HG03520 (cell line): ENCODE measurements at regions not wholly inside any gene's neighbourhood (a gene's known extent, or its start where the extent isn't known, plus 50 kb on each side); places are given as distances from the start of the nearest gene placed in this dataset.

Experiments
- ATAC-seq: cut with Tn5 transposase; IDR thresholded peaks from one replicate; pipeline ENCODE4 v1.9.1; 2021; ENCODE audit warnings: mild to moderate bottlenecking, moderate library complexity; ENCODE audit not compliant: unreplicated experiment

GRCh38 chr20:24738058-24738775, 210.9 kb upstream of the CST7 start:
- no peak for ATAC-seq

DNA sequence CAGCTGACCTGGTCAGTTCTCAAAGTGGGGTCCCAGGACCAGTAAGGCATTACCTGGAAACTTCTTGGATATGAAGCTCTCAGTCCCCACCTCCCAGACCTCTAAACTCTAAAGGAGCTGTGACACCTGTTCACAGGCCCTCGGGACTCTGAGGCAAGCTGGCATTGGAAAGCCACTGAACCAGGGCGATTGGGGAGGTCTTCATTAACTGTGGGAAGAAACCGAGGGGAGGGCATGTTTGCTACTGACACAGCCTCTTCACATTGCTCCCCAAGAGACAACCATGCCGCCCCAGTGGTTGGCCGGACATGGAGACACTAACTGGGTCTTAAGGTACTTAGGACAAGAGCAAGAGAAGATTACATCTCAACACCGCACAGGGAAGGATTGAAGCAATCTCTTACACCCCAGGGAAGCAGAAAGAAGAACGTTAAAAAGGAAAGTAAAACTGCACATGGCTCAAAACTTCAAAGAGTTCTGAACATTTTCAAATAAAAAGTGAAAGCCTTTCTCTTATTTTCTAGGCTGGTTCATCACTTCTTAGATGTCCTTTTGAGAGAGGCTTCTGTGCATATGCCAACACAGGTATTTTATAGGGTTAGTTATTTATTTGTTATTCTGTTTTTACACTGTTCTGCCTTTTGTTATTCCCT, 210.0 kb upstream of the CST7 start:
- no peak for ATAC-seq

- ATAC-seq, result no peak
Measured at GRCh38 chr20:24739746-24740145, 209.3 kb upstream of the CST7 start.

DNA sequence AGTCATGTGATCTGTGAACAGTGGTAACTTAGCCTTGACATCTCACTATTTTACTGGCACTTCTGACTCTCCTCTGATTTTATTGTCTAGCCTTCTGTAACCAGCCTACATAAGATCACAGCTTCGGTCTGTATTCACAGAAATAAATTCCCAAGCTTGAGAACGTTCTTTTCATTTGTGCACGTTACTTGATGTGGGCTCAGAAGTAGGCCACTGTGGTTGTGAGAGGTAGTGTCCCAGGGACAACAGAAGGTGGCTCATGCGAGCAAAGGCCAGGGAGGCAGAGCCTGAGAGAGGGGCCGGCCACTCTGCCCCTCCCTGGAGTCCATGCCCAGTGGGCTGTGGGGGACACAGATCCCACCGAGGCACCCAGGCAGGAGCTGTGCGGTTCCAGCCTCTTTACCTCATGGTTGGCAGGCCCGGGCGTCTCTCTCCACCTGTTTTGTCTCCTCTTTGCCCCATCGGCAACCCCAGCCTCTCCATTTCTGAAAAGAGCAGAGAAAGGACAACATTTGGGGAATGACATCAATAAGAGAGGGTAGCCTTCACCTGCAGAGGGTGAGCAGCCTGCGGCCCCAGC, 207.5 kb upstream of the CST7 start:
- no peak for ATAC-seq

GRCh38 chr20:24742436-24742835, 206.6 kb upstream of the CST7 start:
- no peak for ATAC-seq

DNA sequence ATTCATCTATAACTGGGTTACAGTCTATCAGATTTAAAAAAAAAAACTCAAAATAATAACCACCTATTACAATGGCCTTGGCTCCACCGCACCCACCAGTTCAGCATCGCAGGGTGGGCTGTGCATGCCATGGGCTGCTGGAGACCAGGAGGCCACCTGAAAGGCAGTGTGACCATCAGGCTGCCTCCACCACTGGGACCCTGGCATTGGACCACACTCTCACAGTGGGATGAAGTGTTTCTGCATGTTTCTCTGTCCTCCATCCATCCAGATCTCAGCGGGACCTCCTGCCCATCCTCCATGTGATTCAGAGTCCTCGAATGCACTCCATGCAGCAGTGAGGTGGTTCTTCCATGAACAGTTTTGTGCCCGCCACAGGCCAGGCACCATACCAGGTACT, 206.1 kb upstream of the CST7 start:
- no peak for ATAC-seq

GRCh38 chr20:24743641-24744040, 205.4 kb upstream of the CST7 start:
- no peak for ATAC-seq

GRCh38 chr20:24744747-24745146, 204.3 kb upstream of the CST7 start:
- no peak for ATAC-seq

GRCh38 chr20:24745206-24745605, 203.9 kb upstream of the CST7 start:
- no peak for ATAC-seq

GRCh38 chr20:24745617-24746350, 203.3 kb upstream of the CST7 start:
- no peak for ATAC-seq

- ATAC-seq, result no peak
Measured at GRCh38 chr20:24746351-24746685, 202.8 kb upstream of the CST7 start.

DNA sequence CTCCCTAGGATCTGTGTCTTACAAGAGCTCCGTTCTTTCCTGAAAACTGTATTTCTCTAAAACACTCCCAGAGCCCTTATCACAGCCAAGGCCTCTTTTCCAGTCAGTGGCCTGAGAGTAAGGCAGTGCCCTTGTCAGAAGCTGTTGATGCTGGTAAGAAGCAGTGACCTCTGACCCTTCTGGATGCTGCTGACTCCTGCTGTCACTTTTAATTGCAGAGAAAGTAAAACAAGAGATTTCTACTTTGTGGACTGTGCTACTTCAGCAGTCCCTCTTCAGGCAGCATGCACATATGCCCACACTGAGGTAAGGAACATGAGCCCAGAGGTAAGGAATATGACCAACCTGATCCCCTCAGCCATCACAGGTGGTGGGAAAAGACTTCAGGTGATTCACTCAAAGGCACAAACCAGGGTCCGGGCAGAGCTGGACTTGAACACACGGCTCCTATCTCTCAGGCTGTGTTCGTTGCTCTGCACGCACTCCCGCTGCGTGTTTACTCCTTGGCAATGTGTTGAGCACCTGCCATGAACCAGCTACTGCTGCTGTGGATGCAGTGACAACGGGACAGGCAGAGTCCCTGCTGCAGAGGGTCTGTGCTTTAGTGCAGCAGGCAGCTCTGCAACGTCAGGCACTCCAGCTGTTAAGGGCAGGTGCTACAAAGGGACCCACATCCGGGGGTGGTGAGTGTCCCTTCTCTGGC, 201.9 kb upstream of the CST7 start:
- no peak for ATAC-seq

- no peak for ATAC-seq
Measured at GRCh38 chr20:24747881-24748595, 201.0 kb upstream of the CST7 start.

GRCh38 chr20:24751551-24751950, 197.5 kb upstream of the CST7 start:
- ATAC-seq, result no peak

- no peak for ATAC-seq
Measured at GRCh38 chr20:24752612-24753011, 196.5 kb upstream of the CST7 start.

DNA sequence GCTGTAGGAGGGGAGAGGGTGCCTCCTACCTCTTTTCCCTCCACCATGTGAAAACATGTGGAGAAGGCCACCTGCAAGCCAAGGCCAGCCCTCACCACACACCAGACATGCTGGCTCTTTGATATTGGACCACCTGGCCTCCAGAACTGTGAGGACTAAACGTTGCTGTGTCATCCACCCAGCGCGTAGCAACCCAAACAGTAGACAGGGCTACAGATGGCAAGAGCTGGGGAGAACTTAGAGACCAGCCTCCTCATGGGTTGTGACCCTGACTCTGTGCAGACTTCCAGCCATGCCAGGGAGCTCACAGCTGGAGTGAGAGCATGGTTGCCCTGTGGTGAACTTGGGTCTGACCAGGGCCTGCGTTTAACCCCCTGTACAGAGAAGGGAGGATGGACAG, 195.9 kb upstream of the CST7 start:
- no peak for ATAC-seq

DNA sequence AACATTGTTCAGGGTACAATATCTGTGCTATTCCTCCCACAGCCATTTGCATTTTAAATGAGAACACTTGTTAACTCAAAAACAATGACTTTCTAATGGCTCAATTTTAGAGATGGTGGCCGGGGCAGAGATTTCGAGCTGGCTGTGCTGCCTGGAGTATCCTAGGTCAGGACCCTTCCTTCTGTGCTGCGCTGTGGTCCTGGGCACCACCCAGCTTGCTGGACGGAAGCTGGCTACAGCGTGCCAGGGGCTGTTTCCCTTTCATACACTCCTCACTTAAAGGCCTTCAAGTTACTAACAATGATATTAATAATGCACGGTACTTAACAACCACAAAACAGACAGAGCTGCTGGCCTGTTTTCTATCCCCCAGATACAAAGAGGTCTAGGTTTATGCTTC, 194.4 kb upstream of the CST7 start:
- ATAC-seq, result no peak

- no peak for ATAC-seq
Measured at GRCh38 chr20:24755411-24755922, 193.6 kb upstream of the CST7 start.

- no peak for ATAC-seq
Measured at GRCh38 chr20:24756292-24757025, 192.6 kb upstream of the CST7 start.
